Hematopoietic multipotent progenitor cell treated with erythropoietin and hydrocortisone succinate and interleukin-3 and kit ligand, for 6 days (in vitro differentiated cells): ENCODE measurements at regions not wholly inside any gene's neighbourhood (a gene's known extent, or its start where the extent isn't known, plus 50 kb on each side); places are given as distances from the start of the nearest gene placed in this dataset.
"Not testable (repeated sequence)": the region's sequence is repeated elsewhere in the genome, so short reads cannot be mapped to it uniquely, and the experiment has no call there.

Experiments used
- DNase-seq: peaks from one replicate; pipeline ENCODE4 v3.0.0-alpha.2; 2015

GRCh38 chr6:116982401-116982800 is 105.4 kb downstream of the RFX6 start:
- no peak for DNase-seq

GRCh38 chr6:116983375-116983774 is 106.3 kb downstream of the RFX6 start:
- no peak for DNase-seq

- no peak for DNase-seq
Measured at GRCh38 chr6:116986819-116987218, 109.8 kb downstream of the RFX6 start.

- DNase-seq = no peak
Measured at GRCh38 chr6:116990679-116991078, 113.6 kb downstream of the RFX6 start.

- no peak for DNase-seq
Measured at GRCh38 chr6:116992546-116992945, 115.5 kb downstream of the RFX6 start.

- DNase-seq = no peak
Measured at GRCh38 chr6:116994447-116994846, 117.4 kb downstream of the RFX6 start.

GRCh38 chr6:116996842-116997241 is 119.8 kb downstream of the RFX6 start:
- no peak for DNase-seq

GRCh38 chr6:116997496-116997895 is 120.5 kb downstream of the RFX6 start:
- DNase-seq = no peak

GRCh38 chr6:117007659-117008058 is 130.6 kb downstream of the RFX6 start:
- no peak for DNase-seq

GRCh38 chr6:117008618-117009017 is 131.6 kb downstream of the RFX6 start:
- no peak for DNase-seq

GRCh38 chr6:117014641-117015473 is 137.8 kb downstream of the RFX6 start:
- not testable (repeated sequence) for DNase-seq

GRCh38 chr6:117015474-117015804 is 138.4 kb downstream of the RFX6 start:
- not testable (repeated sequence) for DNase-seq

- DNase-seq = no peak
Measured at GRCh38 chr6:117018771-117019170, 141.7 kb downstream of the RFX6 start.

GRCh38 chr6:117022774-117023173 is 145.7 kb downstream of the RFX6 start:
- DNase-seq = no peak

GRCh38 chr6:117025310-117025709 is 148.3 kb downstream of the RFX6 start:
- DNase-seq = no peak

- no peak for DNase-seq
Measured at GRCh38 chr6:117028256-117028655, 151.2 kb downstream of the RFX6 start.

- DNase-seq = no peak
Measured at GRCh38 chr6:117034547-117034946, 157.5 kb downstream of the RFX6 start.

- DNase-seq = no peak
Measured at GRCh38 chr6:117034971-117035370, 157.9 kb downstream of the RFX6 start.

- no peak for DNase-seq
Measured at GRCh38 chr6:117050301-117050700, 173.3 kb downstream of the RFX6 start.

- DNase-seq = no peak
Measured at GRCh38 chr6:117072134-117072533, 193.2 kb upstream of the VGLL2 start.

GRCh38 chr6:117072781-117073180 is 192.6 kb upstream of the VGLL2 start:
- DNase-seq = no peak

- no peak for DNase-seq
Measured at GRCh38 chr6:117074672-117075071, 190.7 kb upstream of the VGLL2 start.

- no peak for DNase-seq
Measured at GRCh38 chr6:117075218-117075617, 190.1 kb upstream of the VGLL2 start.

- no peak for DNase-seq
Measured at GRCh38 chr6:117076076-117076475, 189.3 kb upstream of the VGLL2 start.

GRCh38 chr6:117077300-117077699 is 188.1 kb upstream of the VGLL2 start:
- DNase-seq = no peak
